NCI-H748 treated with DMSO at 0.1 percent for 48 hours (cell line): ENCODE measurements at regions not wholly inside any gene's neighbourhood (a gene's known extent, or its start where the extent isn't known, plus 50 kb on each side); places are given as distances from the start of the nearest gene placed in this dataset.
"Not testable (repeated sequence)": the region's sequence is repeated elsewhere in the genome, so short reads cannot be mapped to it uniquely, and the experiment has no call there.

ENCODE experiments used
- DNase-seq: peaks from one replicate; lab custom pipeline; 2025; lab: John Stamatoyannopoulos, UW

GRCh38 chr15:53212785-53213184 is 422.6 kb upstream of the ONECUT1 start:
- DNase-seq = no peak

GRCh38 chr15:53210653-53211052 is 420.5 kb upstream of the ONECUT1 start:
- no peak for DNase-seq

GRCh38 chr15:53209396-53210042 is 419.4 kb upstream of the ONECUT1 start:
- DNase-seq = no peak

- no peak for DNase-seq
These were observed 418.6 kb upstream of the ONECUT1 start for GRCh38 chr15:53208751-53209150.

- no peak for DNase-seq
These were observed 413.3 kb upstream of the ONECUT1 start for GRCh38 chr15:53203454-53203853.

GRCh38 chr15:53202876-53203275 is 412.7 kb upstream of the ONECUT1 start:
- no peak for DNase-seq

- peak; percentile 19 for DNase-seq
These were observed 407.3 kb upstream of the ONECUT1 start for GRCh38 chr15:53197426-53197839.

- DNase-seq = no peak
These were observed 406.7 kb upstream of the ONECUT1 start for GRCh38 chr15:53196788-53197187.

GRCh38 chr15:53196242-53196641 is 406.1 kb upstream of the ONECUT1 start:
- DNase-seq = no peak

- no peak for DNase-seq
These were observed 403.0 kb upstream of the ONECUT1 start for GRCh38 chr15:53193149-53193548.

GRCh38 chr15:53189860-53190259 is 399.7 kb upstream of the ONECUT1 start:
- no peak for DNase-seq

- DNase-seq = not testable (repeated sequence)
These were observed 393.3 kb upstream of the ONECUT1 start for GRCh38 chr15:53183449-53183848.

GRCh38 chr15:53171571-53171970 is 381.4 kb upstream of the ONECUT1 start:
- DNase-seq = no peak

GRCh38 chr15:53166684-53167201 is 376.6 kb upstream of the ONECUT1 start:
- DNase-seq = no peak

GRCh38 chr15:53165988-53166683 is 376.0 kb upstream of the ONECUT1 start:
- no peak for DNase-seq

GRCh38 chr15:53160092-53160704 is 370.1 kb upstream of the ONECUT1 start:
- no peak for DNase-seq

GRCh38 chr15:53159458-53159857 is 369.3 kb upstream of the ONECUT1 start:
- no peak for DNase-seq

GRCh38 chr15:53158995-53159394 is 368.9 kb upstream of the ONECUT1 start:
- no peak for DNase-seq

GRCh38 chr15:53133255-53133850 is 343.2 kb upstream of the ONECUT1 start:
- no peak for DNase-seq

GRCh38 chr15:53130943-53131342 is 340.8 kb upstream of the ONECUT1 start:
- DNase-seq = no peak

- no peak for DNase-seq
These were observed 339.2 kb upstream of the ONECUT1 start for GRCh38 chr15:53129121-53129904.

- DNase-seq = no peak
These were observed 338.5 kb upstream of the ONECUT1 start for GRCh38 chr15:53128652-53129051.
